ENCODE measurements at regions not wholly inside any gene's neighbourhood (a gene's known extent, or its start where the extent isn't known, plus 50 kb on each side); places are given as distances from the start of the nearest gene placed in this dataset.

DNA sequence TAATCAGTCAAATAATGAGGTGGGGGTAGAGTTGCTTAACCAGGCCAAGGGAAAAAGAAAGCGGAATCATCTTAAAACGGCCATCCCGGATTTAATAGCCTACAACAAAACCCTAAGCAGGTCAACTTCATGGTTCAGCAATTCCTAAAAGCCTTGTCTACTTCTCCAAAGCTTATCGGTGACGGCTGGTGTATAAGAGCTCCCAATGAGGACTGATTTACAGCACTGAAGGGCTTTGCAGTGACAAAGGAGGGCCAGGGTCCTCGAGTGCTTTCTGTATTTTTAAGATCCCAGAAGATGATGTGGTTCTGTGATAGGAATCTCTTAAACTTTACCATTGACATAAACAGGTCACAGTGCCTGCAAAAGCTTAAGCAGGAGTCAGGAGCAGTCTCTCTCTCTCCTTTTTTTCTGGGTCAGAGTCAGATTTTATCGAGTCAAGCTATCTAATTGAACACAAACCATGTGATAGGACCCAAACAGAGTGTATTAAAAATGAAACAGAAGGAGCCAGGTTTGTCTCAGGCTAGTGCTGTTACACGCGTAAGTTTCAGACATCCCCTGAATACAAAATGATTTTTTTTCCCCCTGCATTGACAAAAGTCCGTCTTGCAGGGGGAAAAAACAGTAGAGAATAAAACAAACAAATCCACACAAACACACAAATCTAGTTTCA lies 663.6 kb upstream of the ZNF608 start:
- H3K36me3 Mint-ChIP-seq (ENCODE audit: low read depth), result peaks cover 2% of the 10 kb centered on the region
- no peak for DNase-seq (ENCODE audit: low read depth, low spot score)

DNA sequence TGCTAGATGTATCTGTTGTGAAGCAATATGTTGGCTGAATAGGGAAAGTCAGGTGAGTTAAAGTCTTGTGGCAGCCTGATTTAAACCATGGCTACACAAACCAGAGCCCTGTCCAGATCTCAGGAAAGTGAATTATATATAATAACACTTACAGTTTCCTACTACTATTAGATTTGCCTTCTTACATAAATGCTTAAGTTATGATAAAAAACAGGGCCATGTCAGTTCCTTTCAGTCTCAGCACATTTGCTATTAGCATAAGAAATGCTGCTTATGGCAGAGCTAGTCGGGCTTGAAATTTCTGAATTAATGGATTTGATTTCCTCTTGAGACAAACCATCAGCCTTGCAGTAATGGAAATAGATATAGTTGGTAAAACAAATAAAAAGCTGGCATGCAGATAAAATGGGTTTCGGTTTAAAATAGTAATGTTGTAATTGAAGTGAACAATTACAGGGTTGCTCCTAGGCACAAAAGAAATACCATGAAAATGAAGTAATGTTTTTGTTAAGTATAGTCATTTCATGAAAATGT lies 664.2 kb upstream of the ZNF608 start:
- TF ChIP-seq, protein P1, sequence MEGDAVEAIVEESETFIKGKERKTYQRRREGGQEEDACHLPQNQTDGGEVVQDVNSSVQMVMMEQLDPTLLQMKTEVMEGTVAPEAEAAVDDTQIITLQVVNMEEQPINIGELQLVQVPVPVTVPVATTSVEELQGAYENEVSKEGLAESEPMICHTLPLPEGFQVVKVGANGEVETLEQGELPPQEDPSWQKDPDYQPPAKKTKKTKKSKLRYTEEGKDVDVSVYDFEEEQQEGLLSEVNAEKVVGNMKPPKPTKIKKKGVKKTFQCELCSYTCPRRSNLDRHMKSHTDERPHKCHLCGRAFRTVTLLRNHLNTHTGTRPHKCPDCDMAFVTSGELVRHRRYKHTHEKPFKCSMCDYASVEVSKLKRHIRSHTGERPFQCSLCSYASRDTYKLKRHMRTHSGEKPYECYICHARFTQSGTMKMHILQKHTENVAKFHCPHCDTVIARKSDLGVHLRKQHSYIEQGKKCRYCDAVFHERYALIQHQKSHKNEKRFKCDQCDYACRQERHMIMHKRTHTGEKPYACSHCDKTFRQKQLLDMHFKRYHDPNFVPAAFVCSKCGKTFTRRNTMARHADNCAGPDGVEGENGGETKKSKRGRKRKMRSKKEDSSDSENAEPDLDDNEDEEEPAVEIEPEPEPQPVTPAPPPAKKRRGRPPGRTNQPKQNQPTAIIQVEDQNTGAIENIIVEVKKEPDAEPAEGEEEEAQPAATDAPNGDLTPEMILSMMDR (conservative IDR thresholded peaks at IDR 0.05), result no peak
- DNase-seq (ENCODE audit: low read depth, low spot score), result no peak
- no peaks in the 10 kb centered on the region for H3K9me3 Mint-ChIP-seq
- H3K27me3 Mint-ChIP-seq (ENCODE audit: low read depth), result no peaks in the 10 kb centered on the region
- H3K4me3 Mint-ChIP-seq, result peak overlapping the region; percentile 54
- H3K4me1 Mint-ChIP-seq, result peaks cover 79% of the 10 kb centered on the region
- H3K36me3 Mint-ChIP-seq (ENCODE audit: low read depth), result peaks cover 2% of the 10 kb centered on the region
- H3K27ac Mint-ChIP-seq (ENCODE audit: unreplicated experiment), result peak overlapping the region; percentile 97

More for the DNA sequence above, 663.6 kb upstream of the ZNF608 start:
- TF ChIP-seq, protein P1 (conservative IDR thresholded peaks at IDR 0.05), result no peak
- H3K27ac Mint-ChIP-seq (ENCODE audit: unreplicated experiment), result peak overlapping the region; percentile 97
- peak overlapping the region; percentile 86 for H3K4me3 Mint-ChIP-seq
- no peaks in the 10 kb centered on the region for H3K27me3 Mint-ChIP-seq (ENCODE audit: low read depth)
- no peaks in the 10 kb centered on the region for H3K9me3 Mint-ChIP-seq
- peaks cover 75% of the 10 kb centered on the region for H3K4me1 Mint-ChIP-seq

DNA sequence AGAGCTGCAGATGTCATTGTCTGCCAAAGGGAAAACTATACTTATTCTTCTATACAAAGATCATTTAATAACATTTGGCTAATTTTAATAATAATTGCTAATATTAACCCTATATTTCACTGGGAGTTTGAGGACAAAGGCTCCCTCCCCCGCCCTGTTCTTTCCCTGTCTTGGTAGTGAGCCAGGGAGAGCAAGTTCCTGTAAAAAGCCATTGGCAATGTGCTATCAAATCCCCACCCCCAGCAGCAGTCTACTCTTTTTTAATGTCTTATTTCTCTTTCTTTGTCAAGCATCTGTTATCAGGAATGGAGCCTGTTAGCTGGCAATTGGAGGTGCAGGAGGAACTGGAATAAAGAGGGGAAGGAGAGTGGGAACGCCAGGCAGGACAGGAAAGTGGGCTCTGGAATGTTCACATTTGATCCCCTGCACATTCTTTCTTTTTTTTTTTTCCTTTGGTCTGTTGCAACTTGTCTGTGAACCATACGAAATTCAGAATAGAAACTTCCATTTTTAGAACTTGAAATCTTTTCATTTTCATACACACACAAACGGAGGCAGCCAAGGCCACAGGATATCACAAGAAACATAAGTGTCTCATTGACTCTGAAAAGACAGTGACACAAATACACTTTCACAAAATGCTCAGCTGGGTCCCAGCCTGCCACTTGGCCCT lies 664.8 kb upstream of the ZNF608 start:
- H3K9me3 Mint-ChIP-seq, result no peaks in the 10 kb centered on the region
- TF ChIP-seq, protein P1 (conservative IDR thresholded peaks at IDR 0.05), result no peak

DNA sequence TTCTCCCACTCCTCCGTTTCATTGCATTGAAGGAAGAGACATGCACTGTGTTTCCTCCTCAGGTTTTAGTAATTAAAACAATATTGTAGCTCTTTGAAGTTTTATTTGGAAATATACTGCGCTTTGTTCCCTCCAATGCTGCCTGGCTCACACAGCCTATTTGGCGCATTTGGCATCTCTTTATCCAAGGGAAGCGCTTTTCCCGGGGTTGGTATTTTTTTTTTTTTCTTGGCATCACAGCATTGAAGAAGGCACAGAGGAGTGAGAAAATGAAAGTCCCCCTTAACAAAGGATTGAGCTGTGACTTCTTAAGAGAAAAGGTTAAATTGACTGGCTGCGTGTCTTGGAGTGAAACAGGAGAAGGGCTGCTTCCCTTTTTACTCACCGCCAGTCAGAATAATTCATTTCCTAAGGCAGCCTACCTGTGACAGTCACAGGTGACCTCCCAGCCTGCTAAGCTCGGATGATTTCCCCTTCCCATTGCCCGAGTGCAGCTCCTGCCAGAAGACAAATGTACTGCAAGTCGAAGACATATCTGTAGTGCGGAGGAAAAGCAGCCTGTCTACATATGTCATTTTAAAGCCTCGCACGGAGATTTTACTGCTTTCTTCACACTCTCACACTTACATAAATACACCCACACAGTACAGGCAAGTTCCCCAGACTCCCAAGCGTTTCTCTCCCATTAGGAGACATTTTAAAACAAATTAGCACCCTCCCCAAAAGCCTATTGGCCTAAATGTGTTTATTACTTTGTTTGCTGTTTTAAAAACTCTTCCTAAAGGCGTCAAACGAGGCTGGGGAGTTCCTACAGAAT lies 665.5 kb upstream of the ZNF608 start:
- Mint-ChIP-seq H3K4me1 (peaks cover 93% of the 10 kb centered on the region), H3K27ac (ENCODE audit: unreplicated experiment) (peak overlapping the region; percentile 90), H3K36me3 (ENCODE audit: low read depth) (no peaks in the 10 kb centered on the region), H3K4me3 (peak overlapping the region; percentile 54), H3K9me3 (no peaks in the 10 kb centered on the region), H3K27me3 (ENCODE audit: low read depth) (no peaks in the 10 kb centered on the region)
- TF ChIP-seq, protein P1 (conservative IDR thresholded peaks at IDR 0.05), result peak; percentile 24
- no peak for DNase-seq (ENCODE audit: low read depth, low spot score)

More for the DNA sequence above, 664.8 kb upstream of the ZNF608 start:
- no peak for DNase-seq (ENCODE audit: low read depth, low spot score)
- peaks cover 85% of the 10 kb centered on the region for H3K4me1 Mint-ChIP-seq
- peak overlapping the region; percentile 54 for H3K4me3 Mint-ChIP-seq
- H3K27ac Mint-ChIP-seq (ENCODE audit: unreplicated experiment), result peak overlapping the region; percentile 90
- no peaks in the 10 kb centered on the region for H3K36me3 Mint-ChIP-seq (ENCODE audit: low read depth)
- no peaks in the 10 kb centered on the region for H3K27me3 Mint-ChIP-seq (ENCODE audit: low read depth)

Data from neural crest cell (in vitro differentiated cells).